ENCODE measurements at regions not wholly inside any gene's neighbourhood (a gene's known extent, or its start where the extent isn't known, plus 50 kb on each side); places are given as distances from the start of the nearest gene placed in this dataset.

GRCh38 chr20:40525351-40525750 is 163.7 kb downstream of the MAFB start:
- DNase-seq = peak in 1 of 2 donors; percentile 12
- no peak overlapping the region for H3K27ac ChIP-seq
- no peak overlapping the region for H3K4me3 ChIP-seq
- peaks cover 0 to 11% (median 6%) of the 10 kb centered on the region in 4 donors for H3K9me3 ChIP-seq
- H3K4me1 ChIP-seq = no peaks in the 10 kb centered on the region
- WGBS, 5 donors = 56 to 80% (median 66%) methylated on average over 4 of the region's 4 CpGs
- intact Hi-C loops (cut with DNase I; ENCODE audit: low total_unique reads) = no loop called here
- H3K27me3 ChIP-seq = peaks cover 0 to 4% (median 0%) of the 10 kb centered on the region in 3 donors
- H3K36me3 ChIP-seq = no peaks in the 10 kb centered on the region
- TF ChIP-seq EP300 (IDR thresholded peaks at IDR 0.05) (no peak), POLR2AphosphoS5 (IDR thresholded peaks at IDR 0.05) (no peak), CTCF (IDR thresholded peaks at IDR 0.05) (no peak), POLR2A (IDR thresholded peaks at IDR 0.05) (no peak)

- TF ChIP-seq CTCF (IDR thresholded peaks at IDR 0.05) = no peak
- no peak for TF ChIP-seq EP300 (IDR thresholded peaks at IDR 0.05)
- no peak for TF ChIP-seq POLR2A (IDR thresholded peaks at IDR 0.05)
- no peak for TF ChIP-seq POLR2AphosphoS5 (IDR thresholded peaks at IDR 0.05)
- H3K27me3 ChIP-seq = peaks cover 0 to 11% (median 0%) of the 10 kb centered on the region in 3 donors
- no peaks in the 10 kb centered on the region for H3K36me3 ChIP-seq
- no peak for DNase-seq
- intact Hi-C loops (cut with DNase I; ENCODE audit: low total_unique reads) = no loop called here
- 78 to 98% (median 91%) methylated on average over 2 of the region's 2 CpGs for WGBS, 5 donors
- no peak overlapping the region for H3K4me3 ChIP-seq
- H3K9me3 ChIP-seq = peaks cover 0 to 10% (median 5%) of the 10 kb centered on the region in 4 donors
- H3K4me1 ChIP-seq = no peaks in the 10 kb centered on the region
- no peak overlapping the region for H3K27ac ChIP-seq
Measured at GRCh38 chr20:40524071-40524470, 165.0 kb downstream of the MAFB start.

- intact Hi-C loops (cut with DNase I; ENCODE audit: low total_unique reads) = no loop called here
- 71 to 89% (median 83%) methylated on average over 1 of the region's 1 CpG for WGBS, 5 donors
- H3K27ac ChIP-seq = no peak overlapping the region
- H3K4me3 ChIP-seq = no peak overlapping the region
- no peak for TF ChIP-seq POLR2AphosphoS5 (IDR thresholded peaks at IDR 0.05)
- no peak for TF ChIP-seq EP300 (IDR thresholded peaks at IDR 0.05)
- no peak for TF ChIP-seq CTCF (IDR thresholded peaks at IDR 0.05)
- no peak for TF ChIP-seq POLR2A (IDR thresholded peaks at IDR 0.05)
- H3K36me3 ChIP-seq = no peaks in the 10 kb centered on the region
- peaks cover 0 to 11% (median 0%) of the 10 kb centered on the region in 3 donors for H3K27me3 ChIP-seq
- DNase-seq = no peak
- H3K4me1 ChIP-seq = no peaks in the 10 kb centered on the region
- peaks cover 0 to 10% (median 5%) of the 10 kb centered on the region in 4 donors for H3K9me3 ChIP-seq
Measured at GRCh38 chr20:40522405-40522804, 166.6 kb downstream of the MAFB start.

- WGBS, 5 donors = 88 to 100% (median 100%) methylated on average over 1 of the region's 1 CpG
- TF ChIP-seq POLR2AphosphoS5 (IDR thresholded peaks at IDR 0.05) = no peak
- no peak for TF ChIP-seq CTCF (IDR thresholded peaks at IDR 0.05)
- TF ChIP-seq EP300 (IDR thresholded peaks at IDR 0.05) = no peak
- no peak for TF ChIP-seq POLR2A (IDR thresholded peaks at IDR 0.05)
- DNase-seq = no peak
- Histone ChIP-seq H3K27me3 (peaks cover 0 to 11% (median 0%) of the 10 kb centered on the region in 3 donors), H3K36me3 (no peaks in the 10 kb centered on the region), H3K27ac (no peak overlapping the region), H3K4me1 (no peaks in the 10 kb centered on the region), H3K4me3 (no peak overlapping the region), H3K9me3 (peaks cover 0 to 10% (median 5%) of the 10 kb centered on the region in 4 donors)
- intact Hi-C loops (cut with DNase I; ENCODE audit: low total_unique reads) = no loop called here
Measured at GRCh38 chr20:40521962-40522361, 167.1 kb downstream of the MAFB start.

All from stomach (tissue), 8 donors.